SK-N-SH treated with all-trans-retinoic acid at 6 μM for 48 hours (cell line): ENCODE measurements at regions not wholly inside any gene's neighbourhood (a gene's known extent, or its start where the extent isn't known, plus 50 kb on each side); places are given as distances from the start of the nearest gene placed in this dataset.

Experiments
- ATAC-seq: fragments of 200-7000 bp; cut with Tn5 transposase; 3 replicates; pipeline ENCODE4 v1.9.1; 2020; ENCODE audit warnings: mild to moderate bottlenecking, moderate library complexity
- ARNTL ChIP-seq: fragments of 450-650 bp; formaldehyde crosslinking; IDR thresholded peaks from 2 replicates; pipeline ENCODE4 v1.5.0; 2020; ENCODE audit warnings: low read depth, mild to moderate bottlenecking, moderate library complexity, borderline replicate concordance
- BACH2 ChIP-seq: fragments of 250-450 bp; sonication (Bioruptor Pico); IDR thresholded peaks from 2 replicates; pipeline ENCODE4 v1.9.0; 2021; ENCODE audit warnings: mild to moderate bottlenecking, borderline replicate concordance
- CSDC2 ChIP-seq: fragments of 250-450 bp; sonication (Bioruptor Pico); IDR thresholded peaks from 2 replicates; pipeline ENCODE4 v1.5.0; 2020; ENCODE audit warnings: mild to moderate bottlenecking, moderate library complexity
- CSRNP3 ChIP-seq: fragments of 250-450 bp; sonication (Bioruptor Pico); IDR thresholded peaks from 2 replicates; pipeline ENCODE4 v1.5.1; 2021; ENCODE audit warnings: mild to moderate bottlenecking, moderate library complexity
- ESRRG ChIP-seq: fragments of 250-450 bp; sonication (Bioruptor Pico); IDR thresholded peaks from 2 replicates; pipeline ENCODE4 v1.6.1; 2021; ENCODE audit warnings: mild to moderate bottlenecking
- GLIS3 ChIP-seq: fragments of 250-450 bp; sonication (Bioruptor Pico); IDR thresholded peaks from 2 replicates; pipeline ENCODE4 v1.5.0; 2020; ENCODE audit warnings: mild to moderate bottlenecking, moderate library complexity
- ISL1 ChIP-seq: fragments of 250-450 bp; sonication (Bioruptor Pico); IDR thresholded peaks from 2 replicates; pipeline ENCODE4 v2.1.2; 2022; ENCODE audit warnings: mild to moderate bottlenecking, moderate library complexity
- OSR1 ChIP-seq: fragments of 250-450 bp; sonication (Bioruptor Pico); IDR thresholded peaks from 2 replicates; pipeline ENCODE4 v1.8.0; 2022; ENCODE audit warnings: moderate library complexity, mild to moderate bottlenecking, inconsistent platforms
- PPARA ChIP-seq: fragments of 250-450 bp; sonication (Bioruptor Pico); IDR thresholded peaks from 2 replicates; pipeline ENCODE4 v1.5.0; 2020; ENCODE audit warnings: mild to moderate bottlenecking, borderline replicate concordance
- TCF4 ChIP-seq: fragments of 250-450 bp; sonication (Bioruptor Pico); IDR thresholded peaks from 2 replicates; pipeline ENCODE4 v1.8.0; 2021; ENCODE audit warnings: mild to moderate bottlenecking, moderate library complexity, borderline replicate concordance
- ZC3H10 ChIP-seq: fragments of 250-450 bp; sonication (Bioruptor Pico); IDR thresholded peaks from 2 replicates; pipeline ENCODE4 v1.5.1; 2021; ENCODE audit warnings: mild to moderate bottlenecking, moderate library complexity
- ZFP3 ChIP-seq: fragments of 250-450 bp; sonication (Bioruptor Pico); IDR thresholded peaks from 2 replicates; pipeline ENCODE4 v1.5.0; 2020; ENCODE audit warnings: mild to moderate bottlenecking, moderate library complexity
- ZFP30 ChIP-seq: fragments of 450-650 bp; formaldehyde crosslinking; IDR thresholded peaks from 2 replicates; pipeline ENCODE4 v1.5.0; 2022; ENCODE audit warnings: mild to moderate bottlenecking, moderate library complexity
- ZNF565 ChIP-seq: fragments of 450-650 bp; formaldehyde crosslinking; conservative IDR thresholded peaks from 2 replicates; pipeline ENCODE4 v1.5.0; 2020; ENCODE audit warnings: low read depth, mild to moderate bottlenecking, moderate library complexity
- ZNF70 ChIP-seq: fragments of 450-650 bp; formaldehyde crosslinking; IDR thresholded peaks from 2 replicates; pipeline ENCODE4 v1.5.0; 2020; ENCODE audit warnings: mild to moderate bottlenecking, moderate library complexity
- ZNF8 ChIP-seq: fragments of 450-650 bp; formaldehyde crosslinking; IDR thresholded peaks from 2 replicates; pipeline ENCODE4 v1.5.0; 2020; ENCODE audit warnings: mild to moderate bottlenecking, moderate library complexity
- TF ChIP-seq, protein P1 (sequence below): fragments of 250-450 bp; sonication (Bioruptor Pico); IDR thresholded peaks from 2 replicates; pipeline ENCODE4 v1.5.1; 2020; ENCODE audit warnings: low read depth, mild to moderate bottlenecking, moderate library complexity
- TF ChIP-seq, protein P2 (sequence below): fragments of 250-450 bp; sonication (Bioruptor Pico); IDR thresholded peaks from 2 replicates; pipeline ENCODE4 v1.8.0; 2020; ENCODE audit warnings: mild to moderate bottlenecking, moderate library complexity, borderline replicate concordance
- TF ChIP-seq, protein P3 (sequence below): fragments of 250-450 bp; sonication (Bioruptor Pico); IDR thresholded peaks from 2 replicates; pipeline ENCODE4 v1.8.0; 2021; ENCODE audit warnings: low read depth, mild to moderate bottlenecking, moderate library complexity, borderline replicate concordance
- TF ChIP-seq, protein P4 (sequence below): fragments of 250-450 bp; sonication (Bioruptor Pico); IDR thresholded peaks from 2 replicates; pipeline ENCODE4 v1.5.0; 2020; ENCODE audit warnings: mild to moderate bottlenecking, moderate library complexity

DNA sequence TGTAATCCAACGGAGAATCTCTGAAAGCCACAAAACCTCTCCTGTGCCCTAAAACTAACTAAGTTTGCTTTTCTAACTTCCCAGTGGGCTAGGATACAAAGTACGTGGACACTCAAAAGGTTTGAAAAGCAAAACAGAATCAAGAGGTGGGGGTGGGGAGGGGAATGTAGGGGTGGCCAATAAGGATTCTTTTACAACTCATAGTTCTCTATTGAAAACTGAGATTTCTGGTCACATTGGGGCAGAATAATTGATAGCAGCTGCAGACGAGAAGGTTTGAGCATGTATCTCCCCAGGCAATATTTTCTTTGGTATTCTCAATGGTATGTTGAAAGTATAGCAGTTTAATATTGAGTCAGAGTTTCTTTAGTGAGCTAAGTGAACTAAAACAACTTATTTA is 376.7 kb upstream of the CITED2 start:
- no peak for ATAC-seq

DNA sequence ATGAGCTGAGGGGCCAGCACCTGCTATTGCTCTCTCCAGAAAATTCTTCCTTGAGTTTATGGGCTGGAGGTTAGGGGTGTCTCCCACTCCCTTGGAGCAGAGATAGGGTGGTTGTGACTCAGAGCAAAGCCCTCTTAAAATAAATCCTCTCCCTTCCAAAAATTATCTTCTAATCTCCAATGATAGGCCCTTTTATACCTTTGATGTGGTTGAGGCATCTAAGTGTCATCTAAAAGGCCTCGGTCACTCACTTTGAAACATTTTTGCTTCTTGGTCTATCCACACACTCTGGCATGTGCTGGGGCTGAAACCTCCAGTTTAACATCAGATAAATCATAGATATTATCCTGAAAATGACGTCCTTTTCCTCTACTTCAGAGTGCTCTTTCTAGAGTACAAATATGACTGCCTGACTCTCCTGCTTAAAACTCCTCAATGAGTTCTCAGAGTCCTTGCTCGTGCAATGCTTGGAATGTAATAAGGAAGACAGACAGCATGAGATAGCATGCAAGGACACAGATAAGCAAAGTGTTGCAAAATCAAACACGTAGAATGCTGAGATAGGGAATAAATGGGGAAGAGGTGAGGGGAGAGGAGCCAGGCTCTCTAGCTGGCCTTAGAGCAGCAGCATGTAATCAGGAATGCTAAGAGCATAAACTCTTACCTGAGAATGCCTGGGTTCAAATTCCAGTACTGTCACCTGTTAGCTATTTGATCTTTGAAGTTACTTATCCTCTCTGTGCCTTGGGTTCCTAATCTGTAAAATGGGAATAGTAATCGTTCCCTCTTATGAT is 374.1 kb upstream of the CITED2 start:
- ATAC-seq, result no peak

More for the DNA sequence above, 376.7 kb upstream of the CITED2 start:
- TF ChIP-seq ISL1 (no peak), TCF4 (CRISPR knock-in tag) (no peak), ZC3H10 (CRISPR knock-in tag) (no peak), BACH2 (no peak), ESRRG (CRISPR knock-in tag) (no peak), CSDC2 (CRISPR knock-in tag) (no peak), OSR1 (CRISPR knock-in tag) (no peak), ZFP3 (CRISPR knock-in tag) (no peak), PPARA (no peak), CSRNP3 (no peak), ARNTL (CRISPR knock-in tag) (no peak), ZNF565 (CRISPR knock-in tag) (no peak), ZNF8 (CRISPR knock-in tag) (no peak), ZNF70 (no peak), ZFP30 (CRISPR knock-in tag) (no peak), GLIS3 (CRISPR knock-in tag) (no peak)
- TF ChIP-seq, protein P1, sequence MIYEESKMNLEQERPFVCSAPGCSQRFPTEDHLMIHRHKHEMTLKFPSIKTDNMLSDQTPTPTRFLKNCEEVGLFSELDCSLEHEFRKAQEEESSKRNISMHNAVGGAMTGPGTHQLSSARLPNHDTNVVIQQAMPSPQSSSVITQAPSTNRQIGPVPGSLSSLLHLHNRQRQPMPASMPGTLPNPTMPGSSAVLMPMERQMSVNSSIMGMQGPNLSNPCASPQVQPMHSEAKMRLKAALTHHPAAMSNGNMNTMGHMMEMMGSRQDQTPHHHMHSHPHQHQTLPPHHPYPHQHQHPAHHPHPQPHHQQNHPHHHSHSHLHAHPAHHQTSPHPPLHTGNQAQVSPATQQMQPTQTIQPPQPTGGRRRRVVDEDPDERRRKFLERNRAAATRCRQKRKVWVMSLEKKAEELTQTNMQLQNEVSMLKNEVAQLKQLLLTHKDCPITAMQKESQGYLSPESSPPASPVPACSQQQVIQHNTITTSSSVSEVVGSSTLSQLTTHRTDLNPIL, result no peak
- TF ChIP-seq, protein P2, sequence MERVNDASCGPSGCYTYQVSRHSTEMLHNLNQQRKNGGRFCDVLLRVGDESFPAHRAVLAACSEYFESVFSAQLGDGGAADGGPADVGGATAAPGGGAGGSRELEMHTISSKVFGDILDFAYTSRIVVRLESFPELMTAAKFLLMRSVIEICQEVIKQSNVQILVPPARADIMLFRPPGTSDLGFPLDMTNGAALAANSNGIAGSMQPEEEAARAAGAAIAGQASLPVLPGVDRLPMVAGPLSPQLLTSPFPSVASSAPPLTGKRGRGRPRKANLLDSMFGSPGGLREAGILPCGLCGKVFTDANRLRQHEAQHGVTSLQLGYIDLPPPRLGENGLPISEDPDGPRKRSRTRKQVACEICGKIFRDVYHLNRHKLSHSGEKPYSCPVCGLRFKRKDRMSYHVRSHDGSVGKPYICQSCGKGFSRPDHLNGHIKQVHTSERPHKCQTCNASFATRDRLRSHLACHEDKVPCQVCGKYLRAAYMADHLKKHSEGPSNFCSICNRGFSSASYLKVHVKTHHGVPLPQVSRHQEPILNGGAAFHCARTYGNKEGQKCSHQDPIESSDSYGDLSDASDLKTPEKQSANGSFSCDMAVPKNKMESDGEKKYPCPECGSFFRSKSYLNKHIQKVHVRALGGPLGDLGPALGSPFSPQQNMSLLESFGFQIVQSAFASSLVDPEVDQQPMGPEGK, result no peak
- TF ChIP-seq, protein P3, sequence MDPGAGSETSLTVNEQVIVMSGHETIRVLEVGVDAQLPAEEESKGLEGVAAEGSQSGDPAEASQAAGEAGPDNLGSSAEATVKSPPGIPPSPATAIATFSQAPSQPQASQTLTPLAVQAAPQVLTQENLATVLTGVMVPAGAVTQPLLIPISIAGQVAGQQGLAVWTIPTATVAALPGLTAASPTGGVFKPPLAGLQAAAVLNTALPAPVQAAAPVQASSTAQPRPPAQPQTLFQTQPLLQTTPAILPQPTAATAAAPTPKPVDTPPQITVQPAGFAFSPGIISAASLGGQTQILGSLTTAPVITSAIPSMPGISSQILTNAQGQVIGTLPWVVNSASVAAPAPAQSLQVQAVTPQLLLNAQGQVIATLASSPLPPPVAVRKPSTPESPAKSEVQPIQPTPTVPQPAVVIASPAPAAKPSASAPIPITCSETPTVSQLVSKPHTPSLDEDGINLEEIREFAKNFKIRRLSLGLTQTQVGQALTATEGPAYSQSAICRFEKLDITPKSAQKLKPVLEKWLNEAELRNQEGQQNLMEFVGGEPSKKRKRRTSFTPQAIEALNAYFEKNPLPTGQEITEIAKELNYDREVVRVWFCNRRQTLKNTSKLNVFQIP, result no peak

DNA sequence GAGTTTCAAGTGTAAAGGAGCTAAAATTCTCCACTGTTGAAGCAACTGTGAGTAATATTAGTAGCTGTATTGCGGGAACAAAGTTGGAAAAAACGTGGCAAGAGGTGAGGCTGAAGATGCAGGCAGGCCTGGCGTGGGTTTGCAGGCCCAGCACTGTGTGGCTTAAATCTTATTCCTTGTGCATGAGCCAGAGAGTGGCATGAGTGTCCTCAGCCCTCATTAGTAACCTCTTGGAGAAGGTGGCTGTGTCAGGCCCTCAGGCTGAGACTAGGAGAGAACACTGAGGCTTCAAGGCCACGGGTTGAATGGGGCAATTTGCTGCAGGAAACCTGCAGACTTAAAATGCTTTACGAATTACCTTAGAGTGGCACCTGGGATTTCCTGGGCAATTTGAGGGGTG is 372.7 kb upstream of the CITED2 start:
- ATAC-seq, result no peak
- TF ChIP-seq OSR1 (CRISPR knock-in tag) (no peak), ESRRG (CRISPR knock-in tag) (no peak), BACH2 (no peak), ISL1 (no peak), GLIS3 (CRISPR knock-in tag) (no peak), ZC3H10 (CRISPR knock-in tag) (no peak), CSRNP3 (no peak), ARNTL (CRISPR knock-in tag) (no peak), CSDC2 (CRISPR knock-in tag) (no peak), ZFP30 (CRISPR knock-in tag) (no peak), PPARA (no peak), ZNF565 (CRISPR knock-in tag) (no peak), ZFP3 (CRISPR knock-in tag) (no peak), ZNF8 (CRISPR knock-in tag) (no peak)
- TF ChIP-seq, protein P2, result no peak
- TF ChIP-seq, protein P1, result no peak

More for the DNA sequence above, 374.1 kb upstream of the CITED2 start:
- peak; percentile 48; the same call in 1 of the 2 replicates for TF ChIP-seq ISL1
- TF ChIP-seq, protein P4, sequence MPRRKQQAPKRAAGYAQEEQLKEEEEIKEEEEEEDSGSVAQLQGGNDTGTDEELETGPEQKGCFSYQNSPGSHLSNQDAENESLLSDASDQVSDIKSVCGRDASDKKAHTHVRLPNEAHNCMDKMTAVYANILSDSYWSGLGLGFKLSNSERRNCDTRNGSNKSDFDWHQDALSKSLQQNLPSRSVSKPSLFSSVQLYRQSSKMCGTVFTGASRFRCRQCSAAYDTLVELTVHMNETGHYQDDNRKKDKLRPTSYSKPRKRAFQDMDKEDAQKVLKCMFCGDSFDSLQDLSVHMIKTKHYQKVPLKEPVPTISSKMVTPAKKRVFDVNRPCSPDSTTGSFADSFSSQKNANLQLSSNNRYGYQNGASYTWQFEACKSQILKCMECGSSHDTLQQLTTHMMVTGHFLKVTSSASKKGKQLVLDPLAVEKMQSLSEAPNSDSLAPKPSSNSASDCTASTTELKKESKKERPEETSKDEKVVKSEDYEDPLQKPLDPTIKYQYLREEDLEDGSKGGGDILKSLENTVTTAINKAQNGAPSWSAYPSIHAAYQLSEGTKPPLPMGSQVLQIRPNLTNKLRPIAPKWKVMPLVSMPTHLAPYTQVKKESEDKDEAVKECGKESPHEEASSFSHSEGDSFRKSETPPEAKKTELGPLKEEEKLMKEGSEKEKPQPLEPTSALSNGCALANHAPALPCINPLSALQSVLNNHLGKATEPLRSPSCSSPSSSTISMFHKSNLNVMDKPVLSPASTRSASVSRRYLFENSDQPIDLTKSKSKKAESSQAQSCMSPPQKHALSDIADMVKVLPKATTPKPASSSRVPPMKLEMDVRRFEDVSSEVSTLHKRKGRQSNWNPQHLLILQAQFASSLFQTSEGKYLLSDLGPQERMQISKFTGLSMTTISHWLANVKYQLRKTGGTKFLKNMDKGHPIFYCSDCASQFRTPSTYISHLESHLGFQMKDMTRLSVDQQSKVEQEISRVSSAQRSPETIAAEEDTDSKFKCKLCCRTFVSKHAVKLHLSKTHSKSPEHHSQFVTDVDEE (CRISPR knock-in tag), result no peak
